Spleen (tissue), 7 donors: ENCODE measurements at regions not wholly inside any gene's neighbourhood (a gene's known extent, or its start where the extent isn't known, plus 50 kb on each side); places are given as distances from the start of the nearest gene placed in this dataset.

ENCODE experiments used
- CTCF ChIP-seq, 11 experiments: fragments of 200-600 bp in 7 of 11; fragments of 450-650 bp in 4 of 11; sonication (generic) in 4 of 11; IDR thresholded peaks in 8 of 11; conservative IDR thresholded peaks in 3 of 11; 1 replicate in 7 of 11; 2 replicates in 4 of 11; pipeline versions ENCODE4 v1.4.0 to v1.8.0; 2016 to 2021; ENCODE audit warnings: antibody characterized with exemption in 11 of 11, inconsistent platforms in 4 of 11, mild to moderate bottlenecking in 1 of 11
- POLR2A ChIP-seq, 3 donors: fragments of 450-650 bp; IDR thresholded peaks; one replicate each; pipeline ENCODE4 v1.5.1; 2017; ENCODE audit warnings: antibody characterized with exemption in 3 of 3, mild to moderate bottlenecking in 1 of 3
- POLR2AphosphoS5 ChIP-seq, 3 donors: sonication (generic); formaldehyde crosslinking; IDR thresholded peaks; one replicate each; pipeline ENCODE4 v1.5.1; 2017; ENCODE audit warnings: antibody characterized with exemption in 3 of 3
- donor health status: DM: no; HTN: no; CAD: no; lungs with moderate emphysema.
- donor health status: DM: no; HTN: no; CAD: no.
- donor health status: DM: no; HTN: no; CAD: no.

GRCh38 chr21:22363504-22363903 is 1365.3 kb downstream of the NCAM2 start:
- TF ChIP-seq POLR2A (IDR thresholded peaks at IDR 0.05), result no peak
- TF ChIP-seq CTCF (IDR thresholded peaks at IDR 0.05 in 8 of 11, conservative IDR thresholded peaks at IDR 0.05 in 3 of 11), result no peak
- no peak for TF ChIP-seq POLR2AphosphoS5 (IDR thresholded peaks at IDR 0.05)
